Large intestine (tissue), 3 donors: ENCODE measurements at regions not wholly inside any gene's neighbourhood (a gene's known extent, or its start where the extent isn't known, plus 50 kb on each side); places are given as distances from the start of the nearest gene placed in this dataset.
"Not testable (repeated sequence)": the region's sequence is repeated elsewhere in the genome, so short reads cannot be mapped to it uniquely, and the experiment has no call there.

ENCODE experiments used
- DNase-seq, 2 donors: peaks; one replicate each; pipeline versions ENCODE4 v3.0.0 to v3.0.0-alpha.2; 2013
- H3K27ac ChIP-seq: one replicate; pipeline ENCODE4 v1.5.1; 2013; ENCODE audit warnings: low read length
- H3K27me3 ChIP-seq: 2 replicates; pipeline ENCODE4 v1.6.1; 2013; ENCODE audit warnings: low read length; ENCODE audit not compliant: control insufficient read depth, insufficient read depth
- H3K36me3 ChIP-seq: 2 replicates; pipeline ENCODE4 v1.6.1; 2013; ENCODE audit warnings: low read length; ENCODE audit not compliant: control insufficient read depth, insufficient read depth
- H3K4me1 ChIP-seq: one replicate; pipeline ENCODE4 v1.6.1; 2013; ENCODE audit warnings: low read length; ENCODE audit not compliant: control insufficient read depth, insufficient read depth
- H3K4me3 ChIP-seq: one replicate; pipeline ENCODE4 v1.5.1; 2013; ENCODE audit warnings: low read length
- H3K9me3 ChIP-seq: one replicate; pipeline ENCODE4 v1.6.1; 2013; ENCODE audit warnings: mild to moderate bottlenecking, low read depth, low read length, moderate library complexity; ENCODE audit not compliant: control insufficient read depth
- WGBS: methylation state at CpG from one replicate; pipeline ENCODE4 v1.1.5; 2013; ENCODE audit warnings: low lambda C conversion rate; ENCODE audit not compliant: insufficient coverage; 5-methylcytosine and 5-hydroxymethylcytosine counted together

DNA sequence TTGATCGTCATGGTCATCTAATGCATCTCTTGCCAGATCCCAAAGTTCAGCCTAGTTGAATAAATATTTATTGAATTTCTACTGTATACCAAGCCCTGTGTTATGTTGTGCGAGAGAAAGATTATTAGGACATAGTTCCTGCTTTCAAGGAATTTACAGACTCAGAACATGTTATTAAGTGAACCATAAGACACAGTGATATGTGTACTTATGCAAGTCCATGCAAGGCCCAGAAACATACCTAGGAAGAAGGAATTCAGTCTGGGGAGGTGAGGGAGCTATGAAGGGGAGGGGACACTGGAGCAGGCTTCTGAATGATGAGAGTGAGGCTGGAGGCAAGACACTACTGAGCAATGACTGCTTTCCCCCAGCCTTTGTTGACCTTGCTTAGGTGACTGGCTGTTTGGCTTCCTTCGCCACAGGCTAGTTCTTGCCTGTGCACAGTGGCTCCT is 81.4 kb downstream of the ACAA2 start:
- Histone ChIP-seq H3K27ac (peak overlapping the region; percentile 97), H3K4me3 (no peak overlapping the region), H3K27me3 (no peaks in the 10 kb centered on the region), H3K36me3 (no peaks in the 10 kb centered on the region), H3K9me3 (no peaks in the 10 kb centered on the region), H3K4me1 (peaks cover 36% of the 10 kb centered on the region)
- WGBS, result no CpG with 5 or more reads among the region's 3 CpGs
- peak in 1 of 2 donors; percentile 54 for DNase-seq

DNA sequence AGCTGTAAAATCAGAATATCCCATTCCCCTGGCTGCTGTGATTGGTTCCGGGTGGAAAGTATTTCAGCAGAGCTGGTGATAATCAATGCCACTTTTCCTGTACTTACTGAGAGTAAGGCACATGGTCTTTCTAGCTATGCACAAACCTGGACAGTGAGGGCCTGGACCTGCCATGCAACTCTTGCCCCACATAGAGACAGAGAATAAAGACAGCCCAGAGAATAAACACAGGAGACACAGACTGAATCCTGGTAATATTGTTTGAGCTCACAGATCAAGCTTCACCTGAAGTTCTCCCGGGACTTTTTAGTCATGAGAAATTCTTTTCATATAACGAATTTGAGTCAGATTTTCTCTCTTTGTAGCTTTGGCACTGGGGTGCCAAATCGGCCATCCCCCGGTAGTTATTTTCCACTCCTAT is 81.9 kb downstream of the ACAA2 start:
- no peak for DNase-seq
- Histone ChIP-seq H3K27me3 (no peaks in the 10 kb centered on the region), H3K36me3 (no peaks in the 10 kb centered on the region), H3K27ac (peak overlapping the region; percentile 97), H3K4me3 (no peak overlapping the region), H3K4me1 (peaks cover 41% of the 10 kb centered on the region), H3K9me3 (no peaks in the 10 kb centered on the region)
- no CpG with 5 or more reads among the region's 5 CpGs for WGBS

DNA sequence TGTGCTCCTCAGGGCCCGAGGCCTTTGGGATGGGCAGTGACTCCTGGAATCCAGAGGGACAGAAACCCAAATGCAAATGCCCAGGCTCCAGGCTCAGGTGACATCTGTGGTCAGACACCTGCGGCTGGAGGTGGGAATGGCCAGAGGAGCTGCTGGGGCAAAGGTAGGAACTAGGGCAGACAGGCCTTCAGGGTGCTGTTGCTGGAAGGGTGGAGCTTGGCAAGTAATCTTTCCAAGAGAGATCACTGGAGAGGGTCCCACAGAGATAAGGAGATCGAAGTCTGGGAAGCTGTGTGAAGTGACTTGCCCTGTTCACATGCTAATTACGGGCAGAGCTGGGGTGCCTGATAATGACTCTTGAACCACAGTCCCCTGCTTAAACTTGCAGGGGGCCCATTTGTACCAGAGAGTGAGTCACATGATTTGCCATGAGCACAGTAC is 82.4 kb downstream of the ACAA2 start:
- H3K27ac ChIP-seq, result peak overlapping the region; percentile 97
- no peaks in the 10 kb centered on the region for H3K36me3 ChIP-seq
- no peaks in the 10 kb centered on the region for H3K27me3 ChIP-seq
- WGBS, result no CpG with 5 or more reads among the region's 4 CpGs
- H3K4me1 ChIP-seq, result peaks cover 46% of the 10 kb centered on the region
- H3K9me3 ChIP-seq, result no peaks in the 10 kb centered on the region
- DNase-seq, result peak; percentile 86 to 95
- H3K4me3 ChIP-seq, result peak overlapping the region; percentile 72

DNA sequence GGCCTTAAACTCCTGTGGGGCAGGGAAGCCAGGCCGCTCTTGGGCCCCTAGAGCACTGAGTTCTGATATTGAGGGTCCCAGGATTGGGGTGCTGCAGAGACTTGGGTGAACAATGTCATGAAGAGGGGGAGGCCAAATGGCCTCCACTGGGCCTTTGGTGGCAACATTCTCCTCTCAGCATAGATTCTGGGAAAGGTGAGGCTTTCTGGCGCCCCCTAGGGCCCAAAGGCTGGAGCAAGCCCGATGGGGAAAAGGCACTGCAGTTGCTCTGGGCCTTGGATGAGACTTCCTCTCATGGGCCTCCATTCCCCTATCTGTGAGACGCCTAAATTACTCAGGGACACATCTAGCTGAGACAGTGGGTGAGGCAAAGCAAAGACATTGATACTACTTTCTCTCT is 84.8 kb downstream of the ACAA2 start:
- peak; percentile 58 to 75 for DNase-seq
- no peaks in the 10 kb centered on the region for H3K9me3 ChIP-seq
- H3K36me3 ChIP-seq, result no peaks in the 10 kb centered on the region
- no CpG with 5 or more reads among the region's 4 CpGs for WGBS
- no peaks in the 10 kb centered on the region for H3K27me3 ChIP-seq
- H3K27ac ChIP-seq, result peak overlapping the region; percentile 97
- H3K4me3 ChIP-seq, result no peak overlapping the region
- peaks cover 56% of the 10 kb centered on the region for H3K4me1 ChIP-seq

DNA sequence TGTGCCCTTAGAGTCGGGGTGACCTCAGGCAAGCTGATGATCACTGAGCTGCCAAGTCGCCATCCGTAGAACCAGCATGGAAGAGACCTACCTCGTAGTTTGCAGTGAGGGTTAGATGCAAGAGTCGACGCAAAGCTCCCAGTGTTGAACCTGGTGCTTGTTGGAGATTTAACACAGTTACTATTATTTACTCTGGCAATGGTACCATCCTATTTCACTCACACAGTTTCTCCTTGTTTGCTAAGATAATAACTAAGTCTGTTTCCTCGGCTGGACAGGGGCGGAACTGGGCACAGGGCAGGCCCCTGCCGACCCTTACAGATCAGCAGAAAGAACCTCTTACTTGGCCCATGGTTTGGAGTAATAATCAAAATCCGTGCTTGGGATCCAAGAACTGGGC is 85.5 kb downstream of the ACAA2 start:
- H3K27ac ChIP-seq, result peak overlapping the region; percentile 97
- no peaks in the 10 kb centered on the region for H3K9me3 ChIP-seq
- H3K27me3 ChIP-seq, result no peaks in the 10 kb centered on the region
- H3K4me1 ChIP-seq, result peaks cover 61% of the 10 kb centered on the region
- H3K4me3 ChIP-seq, result no peak overlapping the region
- no peaks in the 10 kb centered on the region for H3K36me3 ChIP-seq
- no peak for DNase-seq
- WGBS, result no CpG with 5 or more reads among the region's 10 CpGs

DNA sequence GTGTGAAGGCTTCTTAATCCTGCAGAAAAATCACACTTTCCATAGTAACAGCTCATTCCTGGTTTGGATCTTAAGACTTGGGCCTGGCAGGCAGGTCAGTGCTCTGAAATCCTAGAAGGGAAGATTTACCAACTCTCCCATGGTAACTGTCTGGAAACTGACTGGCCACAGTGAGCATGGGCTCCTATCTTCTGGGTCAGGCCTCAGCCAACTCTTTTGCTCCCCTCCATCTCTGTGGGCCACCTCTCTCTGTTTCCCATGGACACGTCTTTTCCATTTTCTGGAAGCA is 86.7 kb downstream of the ACAA2 start:
- peaks cover 62% of the 10 kb centered on the region for H3K4me1 ChIP-seq
- H3K27me3 ChIP-seq, result no peaks in the 10 kb centered on the region
- H3K4me3 ChIP-seq, result no peak overlapping the region
- no peaks in the 10 kb centered on the region for H3K9me3 ChIP-seq
- no peaks in the 10 kb centered on the region for H3K36me3 ChIP-seq
- no peak for DNase-seq
- 100% methylated on average over 1 of the region's 1 CpG for WGBS
- H3K27ac ChIP-seq, result peak overlapping the region; percentile 65

DNA sequence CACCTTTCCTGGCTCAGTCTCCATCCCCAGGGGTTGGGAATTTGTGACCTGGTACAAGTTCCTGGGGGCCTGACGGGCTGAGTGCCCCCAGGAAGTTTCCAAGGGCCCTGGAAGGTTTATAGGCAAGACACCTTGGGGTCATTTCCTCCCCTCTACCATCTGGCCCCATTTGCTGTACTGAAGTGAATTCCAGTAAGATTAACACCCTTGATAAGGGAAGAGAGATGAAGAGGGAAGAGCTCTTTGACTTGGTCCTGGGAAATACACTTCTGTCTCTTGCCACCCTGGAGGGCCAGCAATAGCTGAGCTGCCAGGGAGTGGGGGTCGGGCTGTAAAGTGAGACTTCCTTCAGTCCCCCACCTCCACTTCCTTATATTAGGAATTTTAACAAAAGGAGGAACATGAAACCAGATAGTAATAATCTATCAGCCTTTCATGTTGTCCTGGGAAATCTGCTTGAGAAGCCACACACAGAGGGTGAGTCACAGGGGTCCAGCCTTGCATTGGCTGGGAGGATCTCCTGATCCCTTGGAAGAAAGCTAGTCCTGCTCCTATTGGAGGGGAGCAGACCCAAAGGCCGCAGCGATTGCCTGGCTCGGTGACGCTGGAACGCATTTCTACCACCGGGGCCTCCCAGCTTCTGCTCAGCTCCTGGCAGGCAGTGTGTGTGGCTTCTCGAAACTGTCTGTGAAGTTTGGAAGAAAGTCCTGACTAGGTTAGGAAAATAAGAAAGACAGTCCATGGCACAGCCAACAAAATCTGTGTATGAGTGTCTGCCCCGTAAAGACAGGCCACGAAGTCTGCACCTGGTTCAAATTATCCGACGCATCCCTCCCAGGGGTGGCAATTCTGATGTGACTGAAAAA is 87.3 kb downstream of the ACAA2 start:
- H3K4me1 ChIP-seq, result peaks cover 61% of the 10 kb centered on the region
- peak overlapping the region; percentile 65 for H3K27ac ChIP-seq
- no peaks in the 10 kb centered on the region for H3K27me3 ChIP-seq
- WGBS, result no CpG with 5 or more reads among the region's 13 CpGs
- no peaks in the 10 kb centered on the region for H3K36me3 ChIP-seq
- H3K4me3 ChIP-seq, result no peak overlapping the region
- no peaks in the 10 kb centered on the region for H3K9me3 ChIP-seq
- DNase-seq, result peak; percentile 49 to 72

DNA sequence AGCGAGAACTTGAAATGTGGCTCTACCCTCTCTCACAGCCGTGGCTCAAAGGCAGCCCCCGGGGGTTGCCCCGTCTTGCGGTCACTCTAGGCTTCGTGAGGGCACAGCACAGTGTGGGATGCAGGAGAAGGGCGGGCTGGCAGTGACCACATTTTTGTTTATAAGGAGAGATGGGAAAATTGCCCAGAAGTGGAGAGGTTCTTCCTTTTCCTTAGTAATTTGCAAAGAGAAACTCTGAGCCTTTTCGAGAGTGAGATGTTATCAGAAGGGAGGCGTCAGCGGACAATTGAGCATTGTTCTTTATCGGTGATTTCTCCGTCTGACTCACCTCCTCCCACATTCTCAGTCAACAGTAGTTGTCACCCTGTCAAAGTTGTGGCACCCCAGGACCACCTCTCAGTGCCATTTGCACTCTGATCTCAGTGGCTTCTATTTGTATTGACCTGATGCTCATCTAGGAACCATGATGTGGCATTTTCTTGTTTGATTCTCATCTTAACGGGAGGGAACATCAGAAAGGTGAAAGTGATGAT is 89.6 kb downstream of the ACAA2 start:
- no peak overlapping the region for H3K4me3 ChIP-seq
- DNase-seq, result peak; percentile 53 to 80
- peaks cover 60% of the 10 kb centered on the region for H3K4me1 ChIP-seq
- H3K27me3 ChIP-seq, result no peaks in the 10 kb centered on the region
- no CpG with 5 or more reads among the region's 13 CpGs for WGBS
- H3K9me3 ChIP-seq, result no peaks in the 10 kb centered on the region
- H3K27ac ChIP-seq, result peak overlapping the region; percentile 70
- no peaks in the 10 kb centered on the region for H3K36me3 ChIP-seq

DNA sequence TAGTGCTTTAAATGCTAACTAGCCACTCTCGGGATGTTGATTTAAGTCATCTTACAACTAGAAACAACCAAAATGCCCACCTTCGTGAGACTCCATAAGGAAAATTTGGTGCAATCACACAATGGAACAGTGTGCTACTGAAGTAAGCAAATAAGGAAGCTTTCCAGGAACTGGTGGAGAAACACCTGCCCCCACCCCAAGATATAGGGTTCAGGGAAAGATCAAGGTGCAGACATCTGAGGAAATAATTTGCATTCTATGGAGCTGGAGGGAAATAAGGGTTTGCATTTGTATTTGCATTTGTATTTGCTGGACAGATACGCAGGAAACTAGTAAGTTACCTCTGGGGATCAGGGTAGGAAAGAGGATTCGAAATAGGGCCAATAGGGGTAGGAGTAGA is 90.9 kb downstream of the ACAA2 start:
- Histone ChIP-seq H3K27me3 (no peaks in the 10 kb centered on the region), H3K4me3 (no peak overlapping the region), H3K36me3 (no peaks in the 10 kb centered on the region), H3K9me3 (no peaks in the 10 kb centered on the region), H3K27ac (peak overlapping the region; percentile 70), H3K4me1 (peaks cover 48% of the 10 kb centered on the region)
- DNase-seq, result peak; percentile 64 to 88
- whole genome bisulfite sequencing, result 7% methylated on average over 2 of the region's 4 CpGs

DNA sequence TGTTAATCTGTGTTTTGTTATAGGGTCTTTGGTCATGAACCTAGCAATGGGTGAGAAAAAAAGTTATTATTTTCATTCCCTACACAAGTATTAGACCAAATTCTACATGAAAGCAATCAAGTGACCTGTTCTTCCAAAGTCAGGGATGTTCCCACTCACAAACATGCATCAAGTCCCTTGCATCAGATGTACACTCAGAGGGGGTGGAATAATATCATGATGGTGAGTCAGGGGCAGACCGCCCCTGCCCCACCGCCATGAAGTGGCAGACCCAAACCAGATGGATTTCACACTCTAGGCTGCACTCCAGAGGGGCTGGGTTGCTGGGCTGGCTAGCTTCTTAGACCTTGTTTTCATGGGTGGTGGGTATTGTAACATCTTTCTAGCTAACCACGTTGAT is 91.4 kb downstream of the ACAA2 start:
- DNase-seq, result no peak
- H3K4me1 ChIP-seq, result peaks cover 45% of the 10 kb centered on the region
- H3K27ac ChIP-seq, result peak overlapping the region; percentile 70
- no CpG with 5 or more reads among the region's 3 CpGs for WGBS
- no peaks in the 10 kb centered on the region for H3K27me3 ChIP-seq
- no peaks in the 10 kb centered on the region for H3K9me3 ChIP-seq
- H3K4me3 ChIP-seq, result no peak overlapping the region
- H3K36me3 ChIP-seq, result no peaks in the 10 kb centered on the region

DNA sequence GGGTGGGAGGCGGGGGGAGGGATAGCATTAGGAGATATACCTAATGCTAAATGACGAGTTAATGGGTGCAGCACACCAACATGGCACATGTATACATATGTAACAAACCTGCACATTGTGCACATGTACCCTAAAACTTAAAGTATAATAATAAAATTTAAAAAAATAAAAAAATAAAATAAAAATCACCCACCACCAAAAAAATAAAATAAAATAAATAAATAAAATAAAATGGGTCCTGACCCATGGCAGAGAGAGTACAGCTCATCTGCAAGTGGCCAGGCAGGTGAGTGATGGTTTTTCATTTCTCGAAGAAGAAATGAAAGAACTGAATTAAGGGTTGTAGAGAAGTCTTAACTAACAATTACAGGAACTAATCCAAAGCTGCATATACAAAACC is 92.4 kb downstream of the ACAA2 start:
- H3K4me3 ChIP-seq, H3K27me3 ChIP-seq, DNase-seq, H3K36me3 ChIP-seq, H3K9me3 ChIP-seq, H3K27ac ChIP-seq: not testable (repeated sequence)
- no CpG with 5 or more reads among the region's 3 CpGs for WGBS
- peaks cover 36% of the 10 kb centered on the region for H3K4me1 ChIP-seq
